ENCODE measurements at regions not wholly inside any gene's neighbourhood (a gene's known extent, or its start where the extent isn't known, plus 50 kb on each side); places are given as distances from the start of the nearest gene placed in this dataset.
"Not testable (repeated sequence)": the region's sequence is repeated elsewhere in the genome, so short reads cannot be mapped to it uniquely, and the experiment has no call there.

GRCh38 chr5:105868038-105868780, 1802.5 kb downstream of the EFNA5 start:
- Histone ChIP-seq H3K79me2 (no peaks in the 10 kb centered on the region), H3K9me2 (replicated peaks; ENCODE audit: insufficient read depth) (no peaks in the 10 kb centered on the region), H2AFZ (no peak overlapping the region), H4K20me1 (ENCODE audit: insufficient read depth, poor library complexity, severe bottlenecking) (no peaks in the 10 kb centered on the region), H3K4me3 (no peak overlapping the region), H3K4me2 (no peak overlapping the region), H3K27ac (no peak overlapping the region), H3K9me3 (ENCODE audit: low read depth) (no peaks in the 10 kb centered on the region), H3K27me3 (no peaks in the 10 kb centered on the region), H3K4me1 (ENCODE audit: insufficient read depth) (peaks cover 5% of the 10 kb centered on the region), H3K36me3 (replicated peaks; ENCODE audit: insufficient read depth, low read depth) (no peaks in the 10 kb centered on the region)
- TF ChIP-seq EZH2phosphoT487 (IDR thresholded peaks at IDR 0.05; ENCODE audit: low read depth, severe bottlenecking, unreplicated experiment) (no peak), EZH2 (IDR thresholded peaks at IDR 0.05; ENCODE audit: borderline replicate concordance) (no peak), CTCF (IDR thresholded peaks at IDR 0.05; ENCODE audit: poor library complexity) (no peak)
- DNase-seq (ENCODE audit: low spot score), result no peak
- WGBS (ENCODE audit: low lambda C conversion rate, missing lambda C conversion rate), result 27% methylated on average over 1 of the region's 1 CpG

- no peaks in the 10 kb centered on the region for H3K27me3 ChIP-seq
- no peaks in the 10 kb centered on the region for H3K79me2 ChIP-seq
- DNase-seq (ENCODE audit: low spot score), result no peak
- no peaks in the 10 kb centered on the region for H3K4me1 ChIP-seq (ENCODE audit: insufficient read depth)
- H3K4me2 ChIP-seq, result no peak overlapping the region
- H3K27ac ChIP-seq, result no peak overlapping the region
- H2AFZ ChIP-seq, result no peak overlapping the region
- no peaks in the 10 kb centered on the region for H3K36me3 ChIP-seq (replicated peaks; ENCODE audit: insufficient read depth, low read depth)
- no peaks in the 10 kb centered on the region for H4K20me1 ChIP-seq (ENCODE audit: insufficient read depth, poor library complexity, severe bottlenecking)
- no peaks in the 10 kb centered on the region for H3K9me3 ChIP-seq (ENCODE audit: low read depth)
- H3K9me2 ChIP-seq (replicated peaks; ENCODE audit: insufficient read depth), result no peaks in the 10 kb centered on the region
- TF ChIP-seq EZH2phosphoT487 (IDR thresholded peaks at IDR 0.05; ENCODE audit: low read depth, severe bottlenecking, unreplicated experiment) (no peak), CTCF (IDR thresholded peaks at IDR 0.05; ENCODE audit: poor library complexity) (no peak), EZH2 (IDR thresholded peaks at IDR 0.05; ENCODE audit: borderline replicate concordance) (no peak)
- WGBS (ENCODE audit: low lambda C conversion rate, missing lambda C conversion rate), result 93% methylated on average over 1 of the region's 1 CpG
- H3K4me3 ChIP-seq, result no peak overlapping the region
Measured at GRCh38 chr5:105865834-105866233, 1804.9 kb downstream of the EFNA5 start.

- H3K79me2 ChIP-seq; H4K20me1 ChIP-seq (ENCODE audit: insufficient read depth, poor library complexity, severe bottlenecking); H3K36me3 ChIP-seq (replicated peaks; ENCODE audit: insufficient read depth, low read depth); H3K27me3 ChIP-seq; H3K4me3 ChIP-seq; H3K4me1 ChIP-seq (ENCODE audit: insufficient read depth); H3K9me3 ChIP-seq (ENCODE audit: low read depth); H3K4me2 ChIP-seq; H3K27ac ChIP-seq; H3K9me2 ChIP-seq (replicated peaks; ENCODE audit: insufficient read depth); DNase-seq (ENCODE audit: low spot score); H2AFZ ChIP-seq: not testable (repeated sequence)
- WGBS (ENCODE audit: low lambda C conversion rate, missing lambda C conversion rate), result 94% methylated on average over 4 of the region's 33 CpGs
Measured at GRCh38 chr5:105859350-105859749, 1811.4 kb downstream of the EFNA5 start.

- H3K27me3 ChIP-seq, result no peaks in the 10 kb centered on the region
- no peaks in the 10 kb centered on the region for H4K20me1 ChIP-seq (ENCODE audit: insufficient read depth, poor library complexity, severe bottlenecking)
- H3K9me2 ChIP-seq (replicated peaks; ENCODE audit: insufficient read depth), result no peaks in the 10 kb centered on the region
- no peaks in the 10 kb centered on the region for H3K79me2 ChIP-seq
- H2AFZ ChIP-seq, result no peak overlapping the region
- H3K36me3 ChIP-seq (replicated peaks; ENCODE audit: insufficient read depth, low read depth), result no peaks in the 10 kb centered on the region
- no peak overlapping the region for H3K27ac ChIP-seq
- H3K4me3 ChIP-seq, result no peak overlapping the region
- H3K9me3 ChIP-seq (ENCODE audit: low read depth), result no peaks in the 10 kb centered on the region
- DNase-seq (ENCODE audit: low spot score), result no peak
- WGBS (ENCODE audit: low lambda C conversion rate, missing lambda C conversion rate), result 75% methylated on average over 1 of the region's 1 CpG
- no peak overlapping the region for H3K4me2 ChIP-seq
- H3K4me1 ChIP-seq (ENCODE audit: insufficient read depth), result no peaks in the 10 kb centered on the region
- no peak for TF ChIP-seq CTCF (IDR thresholded peaks at IDR 0.05; ENCODE audit: poor library complexity)
- TF ChIP-seq EZH2 (IDR thresholded peaks at IDR 0.05; ENCODE audit: borderline replicate concordance), result no peak
- TF ChIP-seq EZH2phosphoT487 (IDR thresholded peaks at IDR 0.05; ENCODE audit: low read depth, severe bottlenecking, unreplicated experiment), result no peak
Measured at GRCh38 chr5:105849701-105850100, 1821.0 kb downstream of the EFNA5 start.
